GM12878 (cell line): ENCODE measurements at regions not wholly inside any gene's neighbourhood (a gene's known extent, or its start where the extent isn't known, plus 50 kb on each side); places are given as distances from the start of the nearest gene placed in this dataset.
"Not testable (repeated sequence)": the region's sequence is repeated elsewhere in the genome, so short reads cannot be mapped to it uniquely, and the experiment has no call there.

Source experiments
- ATAC-seq: fragments of 200-7000 bp; cut with Tn5 transposase; 3 replicates; pipeline ENCODE4 v1.9.1; 2020; ENCODE audit warnings: mild to moderate bottlenecking, moderate library complexity
- BruUV-seq: library from RNA; stranded (reverse); fragments of 400-500 nt; replicated peaks from 2 replicates; lab custom pipeline; 2021; lab: Mats Ljungman, UMichigan
- CTCF ChIA-PET: fragments of 300-600 bp; sonication (Branson Sonifier 250); formaldehyde crosslinking; extraction: SDS; loops from one replicate; lab custom pipeline; 2021; ENCODE audit warnings: inconsistent platforms; lab: Yijun Ruan, JAX
- POLR2A ChIA-PET: fragments of 350-600 bp; formaldehyde crosslinking; extraction: SDS; loops from one replicate; lab custom pipeline; 2021; ENCODE audit warnings: inconsistent platforms; lab: Charles Lee
- RAD21 ChIA-PET: fragments of 300-600 bp; sonication (Branson Sonifier 250); formaldehyde crosslinking; loops from one replicate; lab custom pipeline; 2023; ENCODE audit warnings: antibody characterized with exemption; ENCODE audit not compliant: unreplicated experiment; lab: Charles Lee
- SMC1A ChIA-PET: fragments of 300-600 bp; sonication (Branson Sonifier 250); formaldehyde crosslinking; loops from one replicate; lab custom pipeline; 2023; ENCODE audit not compliant: unreplicated experiment, uncharacterized antibody; lab: Charles Lee
- DNase-seq: peaks from one replicate; pipeline ENCODE4 v3.0.0-alpha.2; 2011; ENCODE audit warnings: low read depth, low spot score
- FAIRE-seq: peaks from 3 replicates; lab custom pipeline; 2011; peaks lifted over from hg19 to GRCh38; lab: Jason Lieb, UNC
- H2AFZ ChIP-seq: 2 replicates; pipeline ENCODE4 v1.6.0; 2011; ENCODE audit warnings: low read depth, low read length, control low read depth; ENCODE audit not compliant: control insufficient read depth
- H3K27ac ChIP-seq: 2 replicates; pipeline ENCODE4 v1.5.1; 2011; ENCODE audit warnings: control low read depth; ENCODE audit not compliant: control insufficient read depth, insufficient read depth
- H3K27me3 ChIP-seq, 2 experiments: replicated peaks in 1 of 2; 2 replicates each; pipeline versions ENCODE4 v1.6.0 to v1.6.1; 2011; ENCODE audit warnings: low read length in 1 of 2; ENCODE audit not compliant: control insufficient read depth in 2 of 2, insufficient read depth in 2 of 2
- H3K36me3 ChIP-seq, 2 experiments: 2 replicates each; pipeline ENCODE4 v1.5.1; 2011; ENCODE audit warnings: low read length in 1 of 2; ENCODE audit not compliant: control insufficient read depth in 2 of 2, insufficient read depth in 2 of 2
- H3K4me1 ChIP-seq: 2 replicates; pipeline ENCODE4 v1.6.1; 2011; ENCODE audit warnings: mild to moderate bottlenecking, low read length, moderate library complexity, mixed read lengths; ENCODE audit not compliant: control insufficient read depth, insufficient read depth
- H3K4me2 ChIP-seq: 2 replicates; pipeline ENCODE4 v1.6.0; 2011; ENCODE audit warnings: control low read depth; ENCODE audit not compliant: control insufficient read depth, insufficient read depth
- H3K4me3 ChIP-seq: fragments of 200-600 bp; sonication (generic); 2 replicates; pipeline ENCODE4 v1.5.1; 2016
- H3K79me2 ChIP-seq: 2 replicates; pipeline ENCODE4 v1.6.0; 2011; ENCODE audit warnings: low read length; ENCODE audit not compliant: control insufficient read depth, insufficient read depth
- H3K9ac ChIP-seq: 2 replicates; pipeline ENCODE4 v1.8.0; 2011; ENCODE audit warnings: low read length, control low read depth, mixed read lengths; ENCODE audit not compliant: control insufficient read depth, insufficient read depth
- H3K9me3 ChIP-seq: replicated peaks from 3 replicates; pipeline ENCODE4 v1.5.1; 2011; ENCODE audit warnings: mild to moderate bottlenecking, low read length; ENCODE audit not compliant: control insufficient read depth, insufficient read depth
- H4K20me1 ChIP-seq: 2 replicates; pipeline ENCODE4 v1.6.0; 2011; ENCODE audit not compliant: control insufficient read depth, insufficient read depth
- BMI1 ChIP-seq: fragments of 450-650 bp; IDR thresholded peaks from 2 replicates; pipeline ENCODE4 v1.6.1; 2016; ENCODE audit warnings: mild to moderate bottlenecking, moderate library complexity, borderline replicate concordance
- CHD4 ChIP-seq: fragments of 200-600 bp; sonication (generic); IDR thresholded peaks from 2 replicates; pipeline ENCODE4 v1.6.1; 2016; ENCODE audit warnings: mild to moderate bottlenecking
- WRNIP1 ChIP-seq: IDR thresholded peaks from 2 replicates; pipeline ENCODE4 v1.6.1; 2011; ENCODE audit warnings: low read depth, low read length, improper control_type of control experiment, borderline replicate concordance
- ZNF217 ChIP-seq: fragments of 450-650 bp; IDR thresholded peaks from 2 replicates; pipeline ENCODE4 v1.6.1; 2017; ENCODE audit warnings: antibody characterized with exemption, mild to moderate bottlenecking
- WGBS: methylation state at CpG from one replicate; pipeline ENCODE4 v1.1.6; 2016; ENCODE audit warnings: low lambda C conversion rate; ENCODE audit not compliant: insufficient replicate concordance, insufficient coverage; ENCODE audit errors: missing lambda C conversion rate; 5-methylcytosine and 5-hydroxymethylcytosine counted together
- in situ Hi-C: fragments of 300-500 bp; cut with MboI; formaldehyde crosslinking; loops from 9 replicates; pipeline ENCODE4 v1.14.3; 2018; ENCODE audit warnings: mixed read lengths
- intact Hi-C: fragments of 100-400 bp; cut with micrococcal nuclease; formaldehyde crosslinking; loops from one replicate; pipeline ENCODE4 v1.14.2; 2022; ENCODE audit not compliant: unreplicated experiment

- H3K27ac ChIP-seq, SMC1A ChIA-PET, H3K4me1 ChIP-seq, H3K4me3 ChIP-seq, BruUV-seq, H3K4me2 ChIP-seq, DNase-seq, CTCF ChIA-PET, intact Hi-C loops, H3K9me3 ChIP-seq, in situ Hi-C loops, H3K27me3 ChIP-seq, H2AFZ ChIP-seq, RAD21 ChIA-PET, H3K36me3 ChIP-seq, H3K79me2 ChIP-seq, H3K9ac ChIP-seq, POLR2A ChIA-PET, ATAC-seq, H4K20me1 ChIP-seq: not testable (repeated sequence)
- WGBS, result 87% methylated on average over 6 of the region's 6 CpGs
- peak; percentile 18 for FAIRE-seq
- TF ChIP-seq CHD4, result 0 out of 2 replicates have a peak, but pooled peaks have one; percentile 18
Measured at GRCh38 chr7:1356853-1357252, 102.4 kb downstream of the MICALL2 start.

- DNase-seq, H3K4me3 ChIP-seq, H3K4me2 ChIP-seq, H3K27me3 ChIP-seq, FAIRE-seq, ATAC-seq, CTCF ChIA-PET, intact Hi-C loops, H3K9ac ChIP-seq, H3K9me3 ChIP-seq: not testable (repeated sequence)
- TF ChIP-seq ZNF217, result peak; percentile 58; the same call in 1 of the 2 replicates
- peak; percentile 99; the same call in 1 of the 2 replicates for TF ChIP-seq WRNIP1
- TF ChIP-seq BMI1, result 0 out of 2 replicates have a peak, but pooled peaks have one; percentile 64
- TF ChIP-seq, all 136 proteins: peak for 3; not testable (repeated sequence) for 133
- POLR2A ChIA-PET, H3K36me3 ChIP-seq, H3K27ac ChIP-seq, BruUV-seq, RAD21 ChIA-PET, H3K4me1 ChIP-seq, SMC1A ChIA-PET, H4K20me1 ChIP-seq, in situ Hi-C loops, H3K79me2 ChIP-seq, H2AFZ ChIP-seq: not testable (repeated sequence)
- WGBS, result 98% methylated on average over 3 of the region's 3 CpGs
Measured at GRCh38 chr7:1357260-1357600, 102.0 kb downstream of the MICALL2 start.
